ENCODE measurements at regions not wholly inside any gene's neighbourhood (a gene's known extent, or its start where the extent isn't known, plus 50 kb on each side); places are given as distances from the start of the nearest gene placed in this dataset.

- no peak overlapping the region for H3K4me3 ChIP-seq (ENCODE audit: low read length)
- TF ChIP-seq CTCF (IDR thresholded peaks at IDR 0.05; ENCODE audit: insufficient read depth, low read depth, low read length, missing control alignments) = no peak
- peak; percentile 19 for DNase-seq (ENCODE audit: low read depth)
These were observed 323.5 kb downstream of the DUSP10 start for GRCh38 chr1:221418346-221418745.

GRCh38 chr1:221419513-221420095, 322.3 kb downstream of the DUSP10 start:
- H3K4me3 ChIP-seq (ENCODE audit: low read length) = no peak overlapping the region
- peak; percentile 97 for DNase-seq (ENCODE audit: low read depth)
- TF ChIP-seq CTCF (IDR thresholded peaks at IDR 0.05; ENCODE audit: insufficient read depth, low read depth, low read length, missing control alignments) = no peak

GRCh38 chr1:221429264-221429663, 312.6 kb downstream of the DUSP10 start:
- H3K4me3 ChIP-seq (ENCODE audit: low read length) = no peak overlapping the region
- TF ChIP-seq CTCF (IDR thresholded peaks at IDR 0.05; ENCODE audit: insufficient read depth, low read depth, low read length, missing control alignments) = no peak
- DNase-seq (ENCODE audit: low read depth) = peak; percentile 77

GRCh38 chr1:221430152-221430960, 311.5 kb downstream of the DUSP10 start:
- TF ChIP-seq CTCF (IDR thresholded peaks at IDR 0.05; ENCODE audit: insufficient read depth, low read depth, low read length, missing control alignments) = no peak
- DNase-seq (ENCODE audit: low read depth) = no peak
- H3K4me3 ChIP-seq (ENCODE audit: low read length) = no peak overlapping the region

GRCh38 chr1:221431068-221431651, 310.7 kb downstream of the DUSP10 start:
- TF ChIP-seq CTCF (IDR thresholded peaks at IDR 0.05; ENCODE audit: insufficient read depth, low read depth, low read length, missing control alignments) = no peak
- DNase-seq (ENCODE audit: low read depth) = no peak
- H3K4me3 ChIP-seq (ENCODE audit: low read length) = no peak overlapping the region

- DNase-seq (ENCODE audit: low read depth) = no peak
- H3K4me3 ChIP-seq (ENCODE audit: low read length) = no peak overlapping the region
- TF ChIP-seq CTCF (IDR thresholded peaks at IDR 0.05; ENCODE audit: insufficient read depth, low read depth, low read length, missing control alignments) = no peak
These were observed 309.9 kb downstream of the DUSP10 start for GRCh38 chr1:221431961-221432360.
